AML-193 (cell line): ENCODE measurements at regions not wholly inside any gene's neighbourhood (a gene's known extent, or its start where the extent isn't known, plus 50 kb on each side); places are given as distances from the start of the nearest gene placed in this dataset.

Experiments used
- DNase-seq, 2 experiments: peaks; one replicate each; lab custom pipeline; 2025; lab: John Stamatoyannopoulos, UW

- no peak for DNase-seq
Observed at GRCh38 chr1:147463022-147463421, 78.3 kb upstream of the BCL9 start.

- DNase-seq = no peak
Observed at GRCh38 chr1:147466543-147466942, 74.8 kb upstream of the BCL9 start.

GRCh38 chr1:147470079-147470478 is 71.2 kb upstream of the BCL9 start:
- DNase-seq = no peak

- DNase-seq = no peak
Observed at GRCh38 chr1:147472489-147472888, 68.8 kb upstream of the BCL9 start.

DNA sequence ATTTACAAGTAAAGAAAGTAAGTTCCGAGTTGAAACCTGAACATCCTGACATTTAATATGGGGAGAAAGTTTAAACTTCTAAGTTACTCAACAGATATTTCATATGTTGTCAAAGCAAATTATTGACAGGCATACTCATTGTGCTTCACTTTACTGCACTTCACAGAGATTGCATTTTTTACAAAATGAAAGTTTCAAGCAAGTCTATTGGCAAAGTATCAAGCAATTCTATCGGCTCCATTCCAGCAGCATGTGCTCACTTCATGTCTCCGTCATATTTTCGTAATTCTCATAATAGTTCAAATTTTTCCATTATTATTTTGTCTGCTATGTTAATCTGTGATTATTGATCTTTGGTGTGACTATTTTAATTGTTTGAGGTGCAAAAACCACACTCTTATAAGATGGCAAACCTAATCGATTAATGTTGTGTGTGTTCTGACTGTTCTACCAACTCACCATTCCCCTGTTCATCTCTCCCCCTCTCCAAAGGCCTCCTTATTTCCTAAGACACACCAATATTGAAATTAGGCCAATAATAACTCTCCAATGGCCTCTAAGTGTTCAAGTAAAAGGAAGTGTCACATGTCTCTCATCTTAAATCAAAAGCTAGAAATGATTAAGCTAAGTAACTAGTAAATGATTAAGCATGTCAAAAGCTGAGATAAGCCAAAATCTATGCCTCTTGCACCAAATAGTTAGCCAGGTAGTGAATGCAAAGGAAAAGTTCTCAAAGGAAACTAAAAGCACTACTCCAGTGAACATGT is 68.2 kb upstream of the BCL9 start:
- DNase-seq = no peak

GRCh38 chr1:147473733-147474049 is 67.6 kb upstream of the BCL9 start:
- DNase-seq = no peak

GRCh38 chr1:147475488-147475887 is 65.8 kb upstream of the BCL9 start:
- DNase-seq = no peak

GRCh38 chr1:147478521-147478920 is 62.8 kb upstream of the BCL9 start:
- DNase-seq = no peak

- no peak for DNase-seq
Observed at GRCh38 chr1:147479864-147480564, 61.3 kb upstream of the BCL9 start.

GRCh38 chr1:147480565-147480935 is 60.8 kb upstream of the BCL9 start:
- no peak for DNase-seq

DNA sequence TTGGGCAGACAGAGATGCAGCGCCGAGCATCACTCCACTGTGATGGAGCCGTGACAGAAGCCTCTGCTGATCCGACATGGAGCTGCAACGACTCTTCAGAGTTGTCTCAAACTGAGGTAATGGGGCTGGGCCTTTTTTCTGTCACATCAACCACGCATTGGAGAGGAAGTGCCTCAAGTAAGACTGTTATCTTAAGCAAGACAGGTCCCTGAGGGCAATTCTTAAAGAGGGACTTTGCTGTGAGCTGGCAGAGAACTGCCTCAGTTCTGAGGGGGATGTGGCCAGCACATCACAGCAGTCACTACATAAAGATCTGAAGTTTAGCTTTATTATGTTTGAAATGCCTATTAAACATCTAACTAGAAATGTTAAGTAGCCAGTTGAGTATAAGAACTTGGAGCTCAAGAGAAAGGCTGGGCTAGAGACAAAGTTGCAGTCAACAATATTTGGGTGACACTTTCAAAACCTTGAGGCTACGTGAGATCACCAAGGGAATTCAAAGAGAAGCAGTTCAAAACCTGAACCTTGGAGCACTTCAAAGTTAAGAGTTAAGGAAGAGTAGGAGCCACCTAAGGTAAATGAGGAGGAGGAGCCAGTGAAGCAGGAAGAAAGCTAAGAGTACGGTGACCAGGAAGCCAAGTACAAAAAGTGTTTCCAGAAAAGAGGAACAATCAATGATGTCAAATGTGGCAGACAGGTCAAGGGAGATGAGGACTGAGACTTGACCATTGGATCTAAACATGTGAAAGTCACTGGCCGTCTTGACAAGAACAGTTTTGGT is 54.2 kb upstream of the BCL9 start:
- DNase-seq = no peak

- DNase-seq = no peak
Observed at GRCh38 chr1:147491098-147491497, 50.2 kb upstream of the BCL9 start.
